ENCODE measurements at regions not wholly inside any gene's neighbourhood (a gene's known extent, or its start where the extent isn't known, plus 50 kb on each side); places are given as distances from the start of the nearest gene placed in this dataset.
A peak's percentile ranks its signal among the peaks of the same experiment; 100 is the strongest.

DNA sequence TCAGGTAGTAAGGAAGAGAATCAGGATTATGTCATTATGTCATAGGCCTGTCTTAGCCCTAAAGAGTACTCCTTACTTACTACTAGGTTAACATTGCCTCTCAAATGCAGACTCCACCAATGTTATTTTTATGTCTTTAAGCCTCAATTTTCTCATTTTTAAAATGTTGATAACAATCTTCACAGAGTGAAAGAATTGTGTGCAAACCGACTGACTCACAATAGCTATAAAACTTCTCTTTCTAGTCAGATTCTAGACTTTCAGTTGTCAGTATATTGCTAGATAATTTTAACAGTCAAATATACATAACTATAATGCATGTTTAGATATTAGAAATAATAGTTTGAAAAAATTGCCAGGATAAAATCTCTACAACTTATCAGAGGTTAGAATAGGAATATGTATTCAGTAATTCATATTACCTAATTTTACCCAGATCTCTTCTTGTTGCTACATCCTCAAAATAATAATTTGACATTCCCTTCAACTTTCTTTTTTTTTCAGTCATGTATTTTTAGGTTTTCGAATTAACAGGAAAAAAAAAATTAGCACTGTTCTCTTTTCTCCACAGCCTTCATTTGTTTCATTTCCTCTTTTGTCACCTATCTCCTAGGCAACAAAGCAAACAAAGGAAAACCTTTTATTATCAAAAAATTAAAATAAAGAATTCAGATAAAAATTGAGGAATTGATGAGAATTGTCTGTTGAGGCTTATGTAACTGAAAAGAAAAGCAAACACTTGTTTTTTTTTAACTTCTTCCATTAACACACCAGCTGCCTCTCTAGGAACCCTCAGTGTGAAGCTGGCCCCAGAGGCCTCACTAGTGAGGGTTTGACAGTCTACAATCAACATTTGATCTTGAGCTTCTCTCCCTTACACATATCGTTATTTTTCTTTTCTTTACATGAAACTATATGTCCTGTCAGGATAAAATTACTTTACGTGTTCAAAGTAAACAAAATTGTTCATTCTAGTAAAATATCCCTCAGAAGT is 279.0 kb downstream of the CALCRL start (continued):
- TF ChIP-seq ATF2 (IDR thresholded peaks at IDR 0.05; ENCODE audit: low read length) (0 out of 2 replicates have a peak, but pooled peaks have one; percentile 40), ZNF592 (IDR thresholded peaks at IDR 0.05) (no peak), FOXM1 (IDR thresholded peaks at IDR 0.05; ENCODE audit: low read depth, low read length) (peak; percentile 49; the same call in 1 of the 2 replicates), HDAC2 (IDR thresholded peaks at IDR 0.05) (no peak), RAD51 (IDR thresholded peaks at IDR 0.05) (no peak), MEF2A (IDR thresholded peaks at IDR 0.05; ENCODE audit: insufficient read depth, low read depth, low read length) (peak; percentile 82), IKZF1 (conservative IDR thresholded peaks at IDR 0.05) (peak; percentile 84), YY1 (IDR thresholded peaks at IDR 0.05; ENCODE audit: low read depth, low read length) (no peak), CREM (IDR thresholded peaks at IDR 0.05; ENCODE audit: low read depth) (peak; percentile 30; the same call in 1 of the 2 replicates), SREBF2 (IDR thresholded peaks at IDR 0.05; ENCODE audit: low read length) (no peak), PKNOX1 (IDR thresholded peaks at IDR 0.05) (no peak), SMAD1 (IDR thresholded peaks at IDR 0.05; ENCODE audit: low read depth, partially characterized antibody) (peak; percentile 60), ZNF217 (IDR thresholded peaks at IDR 0.05) (peak; percentile 54; the same call in 1 of the 2 replicates)
- TF ChIP-seq, protein P1, sequence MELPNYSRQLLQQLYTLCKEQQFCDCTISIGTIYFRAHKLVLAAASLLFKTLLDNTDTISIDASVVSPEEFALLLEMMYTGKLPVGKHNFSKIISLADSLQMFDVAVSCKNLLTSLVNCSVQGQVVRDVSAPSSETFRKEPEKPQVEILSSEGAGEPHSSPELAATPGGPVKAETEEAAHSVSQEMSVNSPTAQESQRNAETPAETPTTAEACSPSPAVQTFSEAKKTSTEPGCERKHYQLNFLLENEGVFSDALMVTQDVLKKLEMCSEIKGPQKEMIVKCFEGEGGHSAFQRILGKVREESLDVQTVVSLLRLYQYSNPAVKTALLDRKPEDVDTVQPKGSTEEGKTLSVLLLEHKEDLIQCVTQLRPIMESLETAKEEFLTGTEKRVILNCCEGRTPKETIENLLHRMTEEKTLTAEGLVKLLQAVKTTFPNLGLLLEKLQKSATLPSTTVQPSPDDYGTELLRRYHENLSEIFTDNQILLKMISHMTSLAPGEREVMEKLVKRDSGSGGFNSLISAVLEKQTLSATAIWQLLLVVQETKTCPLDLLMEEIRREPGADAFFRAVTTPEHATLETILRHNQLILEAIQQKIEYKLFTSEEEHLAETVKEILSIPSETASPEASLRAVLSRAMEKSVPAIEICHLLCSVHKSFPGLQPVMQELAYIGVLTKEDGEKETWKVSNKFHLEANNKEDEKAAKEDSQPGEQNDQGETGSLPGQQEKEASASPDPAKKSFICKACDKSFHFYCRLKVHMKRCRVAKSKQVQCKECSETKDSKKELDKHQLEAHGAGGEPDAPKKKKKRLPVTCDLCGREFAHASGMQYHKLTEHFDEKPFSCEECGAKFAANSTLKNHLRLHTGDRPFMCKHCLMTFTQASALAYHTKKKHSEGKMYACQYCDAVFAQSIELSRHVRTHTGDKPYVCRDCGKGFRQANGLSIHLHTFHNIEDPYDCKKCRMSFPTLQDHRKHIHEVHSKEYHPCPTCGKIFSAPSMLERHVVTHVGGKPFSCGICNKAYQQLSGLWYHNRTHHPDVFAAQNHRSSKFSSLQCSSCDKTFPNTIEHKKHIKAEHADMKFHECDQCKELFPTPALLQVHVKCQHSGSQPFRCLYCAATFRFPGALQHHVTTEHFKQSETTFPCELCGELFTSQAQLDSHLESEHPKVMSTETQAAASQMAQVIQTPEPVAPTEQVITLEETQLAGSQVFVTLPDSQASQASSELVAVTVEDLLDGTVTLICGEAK (IDR thresholded peaks at IDR 0.05; ENCODE audit: borderline replicate concordance), result peak; percentile 56; the same call in 1 of the 2 replicates
- TF ChIP-seq, protein P2, sequence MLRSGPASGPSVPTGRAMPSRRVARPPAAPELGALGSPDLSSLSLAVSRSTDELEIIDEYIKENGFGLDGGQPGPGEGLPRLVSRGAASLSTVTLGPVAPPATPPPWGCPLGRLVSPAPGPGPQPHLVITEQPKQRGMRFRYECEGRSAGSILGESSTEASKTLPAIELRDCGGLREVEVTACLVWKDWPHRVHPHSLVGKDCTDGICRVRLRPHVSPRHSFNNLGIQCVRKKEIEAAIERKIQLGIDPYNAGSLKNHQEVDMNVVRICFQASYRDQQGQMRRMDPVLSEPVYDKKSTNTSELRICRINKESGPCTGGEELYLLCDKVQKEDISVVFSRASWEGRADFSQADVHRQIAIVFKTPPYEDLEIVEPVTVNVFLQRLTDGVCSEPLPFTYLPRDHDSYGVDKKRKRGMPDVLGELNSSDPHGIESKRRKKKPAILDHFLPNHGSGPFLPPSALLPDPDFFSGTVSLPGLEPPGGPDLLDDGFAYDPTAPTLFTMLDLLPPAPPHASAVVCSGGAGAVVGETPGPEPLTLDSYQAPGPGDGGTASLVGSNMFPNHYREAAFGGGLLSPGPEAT (IDR thresholded peaks at IDR 0.05; ENCODE audit: low read depth), result peak; percentile 95
- TF ChIP-seq, protein P3, sequence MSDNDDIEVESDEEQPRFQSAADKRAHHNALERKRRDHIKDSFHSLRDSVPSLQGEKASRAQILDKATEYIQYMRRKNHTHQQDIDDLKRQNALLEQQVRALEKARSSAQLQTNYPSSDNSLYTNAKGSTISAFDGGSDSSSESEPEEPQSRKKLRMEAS (IDR thresholded peaks at IDR 0.05; ENCODE audit: low read depth, low read length), result no peak

Data from GM12878 (cell line).